Neural progenitor cell (in vitro differentiated cells): ENCODE measurements at regions not wholly inside any gene's neighbourhood (a gene's known extent, or its start where the extent isn't known, plus 50 kb on each side); places are given as distances from the start of the nearest gene placed in this dataset.
"Not testable (repeated sequence)": the region's sequence is repeated elsewhere in the genome, so short reads cannot be mapped to it uniquely, and the experiment has no call there.

ENCODE experiments used
- EZH2 ChIP-seq: fragments of 200-600 bp; sonication (generic); IDR thresholded peaks from 2 replicates; pipeline ENCODE4 v1.6.1; 2017; ENCODE audit warnings: antibody characterized with exemption, mild to moderate bottlenecking, moderate library complexity
- EZH2phosphoT487 ChIP-seq: fragments of 200-600 bp; sonication (generic); IDR thresholded peaks from 2 replicates; pipeline ENCODE4 v1.6.1; 2017; ENCODE audit warnings: antibody characterized with exemption
- TF ChIP-seq, protein P1 (sequence below): fragments of 200-600 bp; sonication (generic); IDR thresholded peaks from 2 replicates; pipeline ENCODE4 v1.5.1; 2017; ENCODE audit warnings: antibody characterized with exemption, mild to moderate bottlenecking

DNA sequence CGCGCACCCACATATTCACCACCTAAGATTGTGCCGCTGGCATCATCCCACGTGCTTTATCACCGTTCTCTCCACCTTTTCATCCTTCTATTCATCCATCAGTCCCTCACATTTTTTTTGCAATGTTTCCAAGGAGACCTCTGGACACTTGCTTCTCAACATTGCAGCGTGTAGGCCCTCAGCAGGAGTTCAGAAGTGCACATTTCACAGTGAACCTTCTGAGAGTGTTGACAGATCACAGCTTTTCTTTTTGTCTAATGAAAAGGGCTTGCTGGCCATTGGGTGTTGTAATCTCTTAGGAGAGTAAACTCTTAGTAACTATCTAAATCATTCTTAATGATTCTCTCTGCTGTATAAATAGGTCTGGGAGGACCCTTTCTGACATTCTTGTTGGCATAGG is 70.5 kb downstream of the GOLGA6L22 start:
- TF ChIP-seq, protein P1, sequence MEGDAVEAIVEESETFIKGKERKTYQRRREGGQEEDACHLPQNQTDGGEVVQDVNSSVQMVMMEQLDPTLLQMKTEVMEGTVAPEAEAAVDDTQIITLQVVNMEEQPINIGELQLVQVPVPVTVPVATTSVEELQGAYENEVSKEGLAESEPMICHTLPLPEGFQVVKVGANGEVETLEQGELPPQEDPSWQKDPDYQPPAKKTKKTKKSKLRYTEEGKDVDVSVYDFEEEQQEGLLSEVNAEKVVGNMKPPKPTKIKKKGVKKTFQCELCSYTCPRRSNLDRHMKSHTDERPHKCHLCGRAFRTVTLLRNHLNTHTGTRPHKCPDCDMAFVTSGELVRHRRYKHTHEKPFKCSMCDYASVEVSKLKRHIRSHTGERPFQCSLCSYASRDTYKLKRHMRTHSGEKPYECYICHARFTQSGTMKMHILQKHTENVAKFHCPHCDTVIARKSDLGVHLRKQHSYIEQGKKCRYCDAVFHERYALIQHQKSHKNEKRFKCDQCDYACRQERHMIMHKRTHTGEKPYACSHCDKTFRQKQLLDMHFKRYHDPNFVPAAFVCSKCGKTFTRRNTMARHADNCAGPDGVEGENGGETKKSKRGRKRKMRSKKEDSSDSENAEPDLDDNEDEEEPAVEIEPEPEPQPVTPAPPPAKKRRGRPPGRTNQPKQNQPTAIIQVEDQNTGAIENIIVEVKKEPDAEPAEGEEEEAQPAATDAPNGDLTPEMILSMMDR, result not testable (repeated sequence)
- not testable (repeated sequence) for TF ChIP-seq EZH2, EZH2phosphoT487
